Progenitor cell of endocrine pancreas (in vitro differentiated cells): ENCODE measurements at regions not wholly inside any gene's neighbourhood (a gene's known extent, or its start where the extent isn't known, plus 50 kb on each side); places are given as distances from the start of the nearest gene placed in this dataset.

ENCODE experiments used
- DNase-seq: peaks from one replicate; pipeline ENCODE4 v3.0.0; 2021; ENCODE audit warnings: low spot score; ENCODE audit not compliant: unreplicated experiment
- H3K27ac Mint-ChIP-seq: 2 replicates; pipeline ENCODE4 v1.8.0; 2021; ENCODE audit warnings: mild to moderate bottlenecking, moderate library complexity, mixed read lengths
- H3K27me3 Mint-ChIP-seq: 2 replicates; pipeline ENCODE4 v1.8.0; 2021; ENCODE audit warnings: mixed read lengths
- H3K36me3 Mint-ChIP-seq: 2 replicates; pipeline ENCODE4 v1.8.0; 2022; ENCODE audit warnings: mixed read lengths; ENCODE audit not compliant: insufficient read depth
- H3K4me1 Mint-ChIP-seq: 2 replicates; pipeline ENCODE4 v1.8.0; 2021; ENCODE audit warnings: low read depth, mixed read lengths
- H3K4me3 Mint-ChIP-seq: 2 replicates; pipeline ENCODE4 v1.8.0; 2021; ENCODE audit warnings: low read depth, mild to moderate bottlenecking, moderate library complexity, mixed read lengths
- H3K9me3 Mint-ChIP-seq: 2 replicates; pipeline ENCODE4 v1.8.0; 2021; ENCODE audit warnings: low read depth, mixed read lengths
- TF ChIP-seq, protein P1 (sequence below): fragments of 200-600 bp; sonication (generic); IDR thresholded peaks from one replicate; pipeline ENCODE4 v1.5.0; 2021; ENCODE audit warnings: antibody characterized with exemption, mild to moderate bottlenecking; ENCODE audit not compliant: unreplicated experiment

DNA sequence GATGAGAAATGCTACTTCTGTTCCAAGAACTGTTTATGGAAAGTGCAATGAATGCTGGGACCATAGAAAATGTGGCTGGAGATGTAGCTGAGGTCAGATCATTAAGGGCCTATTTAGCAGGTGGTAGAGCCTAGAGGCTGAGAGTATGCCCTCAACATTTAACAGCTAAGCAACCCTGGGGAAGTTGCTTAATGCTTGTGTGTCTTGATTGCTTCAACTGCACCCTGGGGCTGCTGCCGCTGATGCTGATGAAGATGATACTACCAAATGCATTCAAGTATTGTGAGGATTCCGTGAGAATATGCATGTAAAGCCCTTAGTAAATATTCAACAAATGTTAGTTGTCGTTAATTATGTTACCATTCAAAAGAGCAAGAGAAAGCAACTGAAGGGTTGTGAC is 273.2 kb downstream of the BCL11A start:
- Mint-ChIP-seq H3K9me3 (no peaks in the 10 kb centered on the region), H3K4me1 (no peaks in the 10 kb centered on the region), H3K27me3 (peaks cover 6% of the 10 kb centered on the region), H3K4me3 (no peak overlapping the region), H3K27ac (no peak overlapping the region), H3K36me3 (no peaks in the 10 kb centered on the region)
- TF ChIP-seq, protein P1, sequence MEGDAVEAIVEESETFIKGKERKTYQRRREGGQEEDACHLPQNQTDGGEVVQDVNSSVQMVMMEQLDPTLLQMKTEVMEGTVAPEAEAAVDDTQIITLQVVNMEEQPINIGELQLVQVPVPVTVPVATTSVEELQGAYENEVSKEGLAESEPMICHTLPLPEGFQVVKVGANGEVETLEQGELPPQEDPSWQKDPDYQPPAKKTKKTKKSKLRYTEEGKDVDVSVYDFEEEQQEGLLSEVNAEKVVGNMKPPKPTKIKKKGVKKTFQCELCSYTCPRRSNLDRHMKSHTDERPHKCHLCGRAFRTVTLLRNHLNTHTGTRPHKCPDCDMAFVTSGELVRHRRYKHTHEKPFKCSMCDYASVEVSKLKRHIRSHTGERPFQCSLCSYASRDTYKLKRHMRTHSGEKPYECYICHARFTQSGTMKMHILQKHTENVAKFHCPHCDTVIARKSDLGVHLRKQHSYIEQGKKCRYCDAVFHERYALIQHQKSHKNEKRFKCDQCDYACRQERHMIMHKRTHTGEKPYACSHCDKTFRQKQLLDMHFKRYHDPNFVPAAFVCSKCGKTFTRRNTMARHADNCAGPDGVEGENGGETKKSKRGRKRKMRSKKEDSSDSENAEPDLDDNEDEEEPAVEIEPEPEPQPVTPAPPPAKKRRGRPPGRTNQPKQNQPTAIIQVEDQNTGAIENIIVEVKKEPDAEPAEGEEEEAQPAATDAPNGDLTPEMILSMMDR: no peak
- DNase-seq: no peak

DNA sequence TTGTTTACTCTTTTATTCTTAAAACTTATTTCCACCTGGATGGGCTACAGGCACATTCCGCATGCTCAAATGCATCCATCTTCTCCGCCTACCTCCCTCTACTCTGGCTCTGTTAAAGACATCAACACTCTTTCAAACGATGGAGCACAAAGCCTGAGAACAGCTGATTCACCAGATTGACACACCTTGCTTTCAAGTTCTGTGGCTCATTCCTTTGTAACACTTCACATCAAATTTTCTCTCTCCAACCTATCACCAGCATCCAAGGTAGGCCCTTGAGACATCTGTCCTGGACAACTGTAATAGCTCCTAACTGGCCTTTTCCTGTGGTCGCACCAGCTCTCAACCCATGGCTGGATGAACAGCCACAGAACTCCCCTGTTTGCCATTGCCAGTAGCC is 274.5 kb downstream of the BCL11A start:
- TF ChIP-seq, protein P1: no peak
- DNase-seq: no peak
- Mint-ChIP-seq H3K9me3 (peaks cover 4% of the 10 kb centered on the region), H3K4me1 (no peaks in the 10 kb centered on the region), H3K4me3 (no peak overlapping the region), H3K27me3 (peaks cover 3% of the 10 kb centered on the region), H3K36me3 (peaks cover 4% of the 10 kb centered on the region), H3K27ac (no peak overlapping the region)

- Mint-ChIP-seq H3K27me3 (peaks cover 3% of the 10 kb centered on the region), H3K4me3 (no peak overlapping the region), H3K4me1 (peaks cover 3% of the 10 kb centered on the region), H3K9me3 (peaks cover 8% of the 10 kb centered on the region), H3K36me3 (peaks cover 4% of the 10 kb centered on the region), H3K27ac (no peak overlapping the region)
- DNase-seq: no peak
- TF ChIP-seq, protein P1: no peak
These were observed 277.5 kb downstream of the BCL11A start for GRCh38 chr2:60275958-60276357.

DNA sequence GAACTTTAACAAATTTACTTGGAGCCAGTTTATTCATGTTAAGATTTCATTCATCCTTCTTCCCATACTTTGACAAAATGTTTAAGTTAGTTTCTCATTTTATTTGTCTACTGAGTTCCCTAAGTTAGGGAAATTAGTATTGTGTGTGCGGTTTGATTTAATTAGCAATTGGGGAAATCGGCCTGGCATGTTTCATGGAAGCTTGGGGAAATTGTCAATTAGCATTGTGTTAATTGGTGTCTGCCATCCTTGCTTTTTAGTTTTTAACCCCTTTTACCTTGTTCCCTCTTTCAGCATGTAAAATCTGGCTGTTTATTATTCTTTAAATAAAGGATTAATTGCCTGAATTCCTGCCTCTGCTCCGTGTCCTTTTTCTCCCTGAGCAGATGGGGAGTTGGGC is 279.6 kb downstream of the BCL11A start:
- no peak overlapping the region for H3K27ac Mint-ChIP-seq
- TF ChIP-seq, protein P1: no peak
- no peak overlapping the region for H3K4me3 Mint-ChIP-seq
- H3K4me1 Mint-ChIP-seq: peaks cover 3% of the 10 kb centered on the region
- H3K9me3 Mint-ChIP-seq: peaks cover 8% of the 10 kb centered on the region
- H3K36me3 Mint-ChIP-seq: peaks cover 4% of the 10 kb centered on the region
- H3K27me3 Mint-ChIP-seq: peaks cover 3% of the 10 kb centered on the region
- no peak for DNase-seq

- Mint-ChIP-seq H3K4me1 (peaks cover 3% of the 10 kb centered on the region), H3K9me3 (peaks cover 8% of the 10 kb centered on the region), H3K36me3 (peaks cover 4% of the 10 kb centered on the region), H3K27me3 (no peaks in the 10 kb centered on the region), H3K4me3 (no peak overlapping the region), H3K27ac (no peak overlapping the region)
- DNase-seq: no peak
- TF ChIP-seq, protein P1: no peak
These were observed 281.7 kb downstream of the BCL11A start for GRCh38 chr2:60271713-60272112.

DNA sequence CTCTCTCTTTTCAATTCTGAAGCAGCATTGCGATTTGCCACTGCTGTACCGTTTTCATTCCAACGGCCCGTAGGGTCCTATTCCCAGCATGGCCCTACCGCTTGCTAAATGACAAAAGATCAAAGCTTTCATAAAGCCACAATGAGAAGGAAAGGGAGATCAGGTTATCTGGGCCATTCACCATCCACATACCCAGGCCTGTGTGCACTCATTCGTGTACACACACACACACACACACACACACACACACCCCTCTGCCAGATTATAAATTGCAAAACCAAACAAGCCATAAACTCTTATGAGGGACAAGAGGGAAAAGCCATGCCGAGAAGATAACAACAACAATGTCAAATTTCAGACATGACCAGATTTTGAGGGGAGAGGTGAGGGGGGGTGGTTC is 282.3 kb downstream of the BCL11A start:
- H3K4me1 Mint-ChIP-seq: peaks cover 3% of the 10 kb centered on the region
- TF ChIP-seq, protein P1: no peak
- H3K27ac Mint-ChIP-seq: no peak overlapping the region
- H3K36me3 Mint-ChIP-seq: peaks cover 4% of the 10 kb centered on the region
- H3K4me3 Mint-ChIP-seq: no peak overlapping the region
- H3K27me3 Mint-ChIP-seq: no peaks in the 10 kb centered on the region
- peaks cover 8% of the 10 kb centered on the region for H3K9me3 Mint-ChIP-seq
- DNase-seq: no peak
